ENCODE measurements at regions not wholly inside any gene's neighbourhood (a gene's known extent, or its start where the extent isn't known, plus 50 kb on each side); places are given as distances from the start of the nearest gene placed in this dataset.

- no peak overlapping the region for H2AFZ ChIP-seq (ENCODE audit: low read depth, low read length, severe bottlenecking)
- TF ChIP-seq, protein P1, sequence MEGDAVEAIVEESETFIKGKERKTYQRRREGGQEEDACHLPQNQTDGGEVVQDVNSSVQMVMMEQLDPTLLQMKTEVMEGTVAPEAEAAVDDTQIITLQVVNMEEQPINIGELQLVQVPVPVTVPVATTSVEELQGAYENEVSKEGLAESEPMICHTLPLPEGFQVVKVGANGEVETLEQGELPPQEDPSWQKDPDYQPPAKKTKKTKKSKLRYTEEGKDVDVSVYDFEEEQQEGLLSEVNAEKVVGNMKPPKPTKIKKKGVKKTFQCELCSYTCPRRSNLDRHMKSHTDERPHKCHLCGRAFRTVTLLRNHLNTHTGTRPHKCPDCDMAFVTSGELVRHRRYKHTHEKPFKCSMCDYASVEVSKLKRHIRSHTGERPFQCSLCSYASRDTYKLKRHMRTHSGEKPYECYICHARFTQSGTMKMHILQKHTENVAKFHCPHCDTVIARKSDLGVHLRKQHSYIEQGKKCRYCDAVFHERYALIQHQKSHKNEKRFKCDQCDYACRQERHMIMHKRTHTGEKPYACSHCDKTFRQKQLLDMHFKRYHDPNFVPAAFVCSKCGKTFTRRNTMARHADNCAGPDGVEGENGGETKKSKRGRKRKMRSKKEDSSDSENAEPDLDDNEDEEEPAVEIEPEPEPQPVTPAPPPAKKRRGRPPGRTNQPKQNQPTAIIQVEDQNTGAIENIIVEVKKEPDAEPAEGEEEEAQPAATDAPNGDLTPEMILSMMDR (IDR thresholded peaks at IDR 0.05; ENCODE audit: insufficient read depth, low read length, poor library complexity, severe bottlenecking) = no peak
- TF ChIP-seq EZH2phosphoT487 (conservative IDR thresholded peaks at IDR 0.05; ENCODE audit: low read length) = no peak
- H3K27ac ChIP-seq (ENCODE audit: low read depth, low read length) = no peak overlapping the region
- no peaks in the 10 kb centered on the region for H3K36me3 ChIP-seq (ENCODE audit: low read length)
- H3K79me2 ChIP-seq (ENCODE audit: insufficient read depth, low read length) = no peaks in the 10 kb centered on the region
- H3K27me3 ChIP-seq (ENCODE audit: low read length) = no peaks in the 10 kb centered on the region
- H3K9me2 ChIP-seq (replicated peaks; ENCODE audit: insufficient read depth, low read length) = no peaks in the 10 kb centered on the region
- no peak overlapping the region for H3K9ac ChIP-seq (ENCODE audit: low read length)
- H4K20me1 ChIP-seq (ENCODE audit: low read depth, low read length) = no peaks in the 10 kb centered on the region
- no peaks in the 10 kb centered on the region for H3F3A ChIP-seq (ENCODE audit: insufficient read depth)
- no peak overlapping the region for H3K4me2 ChIP-seq (ENCODE audit: low read depth, low read length, poor library complexity, severe bottlenecking)
- no peak overlapping the region for H3K4me3 ChIP-seq (ENCODE audit: insufficient read depth, low read length, poor library complexity, severe bottlenecking)
- no peaks in the 10 kb centered on the region for H3K9me3 ChIP-seq (ENCODE audit: insufficient read depth, low read length)
Observed at GRCh38 chr20:60233018-60233630, 274.9 kb downstream of the CDH26 start.

- Histone ChIP-seq H3F3A (ENCODE audit: insufficient read depth) (no peaks in the 10 kb centered on the region), H3K4me2 (ENCODE audit: low read depth, low read length, poor library complexity, severe bottlenecking) (no peak overlapping the region), H3K9me3 (ENCODE audit: insufficient read depth, low read length) (no peaks in the 10 kb centered on the region), H3K36me3 (ENCODE audit: low read length) (no peaks in the 10 kb centered on the region), H3K4me3 (ENCODE audit: insufficient read depth, low read length, poor library complexity, severe bottlenecking) (no peak overlapping the region), H3K79me2 (ENCODE audit: insufficient read depth, low read length) (no peaks in the 10 kb centered on the region), H3K27me3 (ENCODE audit: low read length) (no peaks in the 10 kb centered on the region), H4K20me1 (ENCODE audit: low read depth, low read length) (no peaks in the 10 kb centered on the region), H3K9ac (ENCODE audit: low read length) (no peak overlapping the region), H3K27ac (ENCODE audit: low read depth, low read length) (no peak overlapping the region), H3K9me2 (replicated peaks; ENCODE audit: insufficient read depth, low read length) (no peaks in the 10 kb centered on the region), H2AFZ (ENCODE audit: low read depth, low read length, severe bottlenecking) (no peak overlapping the region)
- no peak for TF ChIP-seq EZH2phosphoT487 (conservative IDR thresholded peaks at IDR 0.05; ENCODE audit: low read length)
- TF ChIP-seq, protein P1 (IDR thresholded peaks at IDR 0.05; ENCODE audit: insufficient read depth, low read length, poor library complexity, severe bottlenecking) = no peak
Observed at GRCh38 chr20:60236613-60237012, 278.4 kb downstream of the CDH26 start.

DNA sequence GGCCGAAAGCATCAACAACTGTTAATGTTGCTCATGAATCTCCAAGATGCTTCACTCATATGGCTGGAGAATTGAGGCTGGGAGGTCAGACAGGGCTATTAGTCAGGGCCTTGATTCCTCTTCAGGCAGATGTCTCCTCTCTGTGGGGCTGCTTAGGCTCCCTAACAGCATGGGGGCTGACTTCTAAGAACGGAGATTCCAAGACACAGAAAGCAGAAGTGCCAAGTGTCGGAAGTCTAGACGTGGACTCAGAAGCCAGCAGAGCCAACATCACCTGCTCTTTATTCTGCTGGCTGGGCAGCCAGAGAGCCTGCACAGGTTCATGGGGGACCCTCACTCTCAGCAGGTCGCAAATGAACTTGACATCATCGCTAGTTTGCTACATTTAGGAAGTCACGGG lies 279.8 kb downstream of the CDH26 start:
- H3K4me2 ChIP-seq (ENCODE audit: low read depth, low read length, poor library complexity, severe bottlenecking) = no peak overlapping the region
- no peaks in the 10 kb centered on the region for H3K9me3 ChIP-seq (ENCODE audit: insufficient read depth, low read length)
- H4K20me1 ChIP-seq (ENCODE audit: low read depth, low read length) = no peaks in the 10 kb centered on the region
- no peaks in the 10 kb centered on the region for H3K36me3 ChIP-seq (ENCODE audit: low read length)
- no peaks in the 10 kb centered on the region for H3K9me2 ChIP-seq (replicated peaks; ENCODE audit: insufficient read depth, low read length)
- no peak overlapping the region for H3K27ac ChIP-seq (ENCODE audit: low read depth, low read length)
- no peaks in the 10 kb centered on the region for H3F3A ChIP-seq (ENCODE audit: insufficient read depth)
- no peaks in the 10 kb centered on the region for H3K79me2 ChIP-seq (ENCODE audit: insufficient read depth, low read length)
- no peak overlapping the region for H3K4me3 ChIP-seq (ENCODE audit: insufficient read depth, low read length, poor library complexity, severe bottlenecking)
- no peak overlapping the region for H2AFZ ChIP-seq (ENCODE audit: low read depth, low read length, severe bottlenecking)
- H3K9ac ChIP-seq (ENCODE audit: low read length) = no peak overlapping the region
- no peaks in the 10 kb centered on the region for H3K27me3 ChIP-seq (ENCODE audit: low read length)
- TF ChIP-seq EZH2phosphoT487 (conservative IDR thresholded peaks at IDR 0.05; ENCODE audit: low read length) = no peak
- TF ChIP-seq, protein P1 (IDR thresholded peaks at IDR 0.05; ENCODE audit: insufficient read depth, low read length, poor library complexity, severe bottlenecking) = no peak
